Fibroblast of the conjunctiva (primary cell): ENCODE measurements at regions not wholly inside any gene's neighbourhood (a gene's known extent, or its start where the extent isn't known, plus 50 kb on each side); places are given as distances from the start of the nearest gene placed in this dataset.

Source experiments
- DNase-seq: peaks from one replicate; pipeline ENCODE4 v3.0.0-alpha.2; 2010; ENCODE audit warnings: low read depth

GRCh38 chr3:95356764-95357501 is 1294.1 kb downstream of the NSUN3 start:
- DNase-seq = no peak

- no peak for DNase-seq
These were observed 1324.6 kb downstream of the NSUN3 start for GRCh38 chr3:95387242-95388021.

GRCh38 chr3:95389725-95390313 is 1327.0 kb downstream of the NSUN3 start:
- no peak for DNase-seq

- DNase-seq = no peak
These were observed 1331.4 kb downstream of the NSUN3 start for GRCh38 chr3:95394286-95394685.

- DNase-seq = no peak
These were observed 1336.7 kb downstream of the NSUN3 start for GRCh38 chr3:95399585-95399984.

- no peak for DNase-seq
These were observed 1338.8 kb downstream of the NSUN3 start for GRCh38 chr3:95401693-95402092.

GRCh38 chr3:95407709-95408463 is 1345.0 kb downstream of the NSUN3 start:
- no peak for DNase-seq

- DNase-seq = no peak
These were observed 1345.6 kb downstream of the NSUN3 start for GRCh38 chr3:95408464-95408862.

GRCh38 chr3:95418251-95418650 is 1355.4 kb downstream of the NSUN3 start:
- no peak for DNase-seq

- DNase-seq = no peak
These were observed 1361.4 kb downstream of the NSUN3 start for GRCh38 chr3:95424279-95424678.

- no peak for DNase-seq
These were observed 1371.6 kb downstream of the NSUN3 start for GRCh38 chr3:95434491-95434890.

GRCh38 chr3:95437409-95437808 is 1374.5 kb downstream of the NSUN3 start:
- DNase-seq = no peak

GRCh38 chr3:95438274-95438673 is 1375.4 kb downstream of the NSUN3 start:
- DNase-seq = no peak

- DNase-seq = no peak
These were observed 1371.6 kb upstream of the EPHA6 start for GRCh38 chr3:95442766-95443165.

- DNase-seq = no peak
These were observed 1364.6 kb upstream of the EPHA6 start for GRCh38 chr3:95449841-95450240.

- no peak for DNase-seq
These were observed 1361.2 kb upstream of the EPHA6 start for GRCh38 chr3:95453242-95453641.

- DNase-seq = no peak
These were observed 1357.6 kb upstream of the EPHA6 start for GRCh38 chr3:95456835-95457234.

- DNase-seq = no peak
These were observed 1354.7 kb upstream of the EPHA6 start for GRCh38 chr3:95459706-95460105.

GRCh38 chr3:95460274-95460673 is 1354.1 kb upstream of the EPHA6 start:
- no peak for DNase-seq

- no peak for DNase-seq
These were observed 1352.2 kb upstream of the EPHA6 start for GRCh38 chr3:95462161-95462560.

- DNase-seq = no peak
These were observed 1350.0 kb upstream of the EPHA6 start for GRCh38 chr3:95464346-95464745.

- no peak for DNase-seq
These were observed 1346.1 kb upstream of the EPHA6 start for GRCh38 chr3:95468331-95468730.
